KG1 (cell line): ENCODE measurements at regions not wholly inside any gene's neighbourhood (a gene's known extent, or its start where the extent isn't known, plus 50 kb on each side); places are given as distances from the start of the nearest gene placed in this dataset.
"Not testable (repeated sequence)": the region's sequence is repeated elsewhere in the genome, so short reads cannot be mapped to it uniquely, and the experiment has no call there.

Experiments used
- DNase-seq: peaks from one replicate; lab custom pipeline; 2025; lab: John Stamatoyannopoulos, UW

- DNase-seq, result no peak
Observed at GRCh38 chr2:8334866-8335325, 347.0 kb upstream of the ID2 start.

GRCh38 chr2:8335801-8336200 lies 346.1 kb upstream of the ID2 start:
- DNase-seq, result no peak

GRCh38 chr2:8337321-8337720 lies 344.5 kb upstream of the ID2 start:
- no peak for DNase-seq

GRCh38 chr2:8342407-8342806 lies 339.4 kb upstream of the ID2 start:
- no peak for DNase-seq

GRCh38 chr2:8343031-8343430 lies 338.8 kb upstream of the ID2 start:
- DNase-seq, result no peak

- DNase-seq, result no peak
Observed at GRCh38 chr2:8344144-8345097, 337.4 kb upstream of the ID2 start.

GRCh38 chr2:8345200-8345599 lies 336.7 kb upstream of the ID2 start:
- no peak for DNase-seq

GRCh38 chr2:8346208-8346607 lies 335.6 kb upstream of the ID2 start:
- DNase-seq, result no peak

GRCh38 chr2:8346706-8347430 lies 335.0 kb upstream of the ID2 start:
- DNase-seq, result no peak

- DNase-seq, result not testable (repeated sequence)
Observed at GRCh38 chr2:8348911-8349310, 332.9 kb upstream of the ID2 start.

- no peak for DNase-seq
Observed at GRCh38 chr2:8352296-8352695, 329.6 kb upstream of the ID2 start.

- DNase-seq, result no peak
Observed at GRCh38 chr2:8352989-8353388, 328.9 kb upstream of the ID2 start.

- DNase-seq, result no peak
Observed at GRCh38 chr2:8355102-8355859, 326.6 kb upstream of the ID2 start.

- DNase-seq, result no peak
Observed at GRCh38 chr2:8357738-8358518, 323.9 kb upstream of the ID2 start.

- DNase-seq, result no peak
Observed at GRCh38 chr2:8361930-8362329, 319.9 kb upstream of the ID2 start.

GRCh38 chr2:8363161-8363560 lies 318.7 kb upstream of the ID2 start:
- no peak for DNase-seq

- DNase-seq, result no peak
Observed at GRCh38 chr2:8364668-8365067, 317.2 kb upstream of the ID2 start.

GRCh38 chr2:8365331-8365910 lies 316.4 kb upstream of the ID2 start:
- DNase-seq, result no peak

- DNase-seq, result no peak
Observed at GRCh38 chr2:8367833-8368232, 314.0 kb upstream of the ID2 start.

- DNase-seq, result no peak
Observed at GRCh38 chr2:8368463-8368862, 313.4 kb upstream of the ID2 start.

- DNase-seq, result no peak
Observed at GRCh38 chr2:8369522-8369921, 312.3 kb upstream of the ID2 start.
